Activated naive CD4-positive, alpha-beta T cell (primary cell): ENCODE measurements at regions not wholly inside any gene's neighbourhood (a gene's known extent, or its start where the extent isn't known, plus 50 kb on each side); places are given as distances from the start of the nearest gene placed in this dataset.

Source experiments
- DNase-seq, 4 experiments: peaks; one replicate each; lab custom pipeline; 2025; lab: John Stamatoyannopoulos, UW

DNA sequence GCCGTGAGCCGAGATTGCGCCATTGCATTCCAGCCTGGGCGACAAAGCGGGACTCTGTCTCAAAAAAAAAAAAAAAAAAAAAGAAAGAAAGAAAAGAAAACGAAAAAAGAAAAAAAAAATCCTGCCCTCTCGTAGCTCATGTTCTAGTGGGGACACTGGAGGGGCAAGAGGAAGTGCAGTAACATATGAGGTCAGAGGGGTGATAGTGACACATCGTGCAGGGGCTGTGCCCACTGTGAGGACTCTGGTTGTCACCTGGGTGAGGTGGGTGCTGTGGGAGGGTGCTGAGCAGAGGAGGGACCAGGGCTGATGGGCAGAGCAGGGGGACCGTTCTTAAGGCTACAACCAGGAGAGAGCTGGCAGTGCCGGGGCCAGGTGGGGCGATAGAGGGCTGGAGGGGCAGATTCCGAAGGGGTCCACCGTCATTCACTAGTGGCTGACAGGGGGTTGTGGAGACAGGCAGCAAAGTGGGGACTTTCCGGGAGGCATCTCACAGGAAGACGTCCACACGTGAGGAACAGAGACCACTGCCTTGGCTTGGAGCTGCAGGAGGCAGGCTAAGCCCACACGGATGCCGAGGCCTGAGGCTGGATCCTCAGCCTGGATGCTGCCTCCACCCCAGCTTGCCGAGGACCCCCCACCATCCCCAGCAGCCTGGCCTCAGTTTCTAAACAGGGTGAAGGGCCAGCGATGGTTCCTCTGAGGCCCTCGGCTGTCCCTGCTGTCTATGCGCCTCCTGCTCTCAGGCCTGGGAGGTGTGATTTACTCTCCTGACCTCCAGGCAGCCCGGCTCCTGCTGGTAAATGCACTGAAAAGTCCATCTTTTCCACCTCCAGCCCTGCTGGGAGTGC, 154.3 kb upstream of the IQSEC1 start:
- DNase-seq, result no peak

DNA sequence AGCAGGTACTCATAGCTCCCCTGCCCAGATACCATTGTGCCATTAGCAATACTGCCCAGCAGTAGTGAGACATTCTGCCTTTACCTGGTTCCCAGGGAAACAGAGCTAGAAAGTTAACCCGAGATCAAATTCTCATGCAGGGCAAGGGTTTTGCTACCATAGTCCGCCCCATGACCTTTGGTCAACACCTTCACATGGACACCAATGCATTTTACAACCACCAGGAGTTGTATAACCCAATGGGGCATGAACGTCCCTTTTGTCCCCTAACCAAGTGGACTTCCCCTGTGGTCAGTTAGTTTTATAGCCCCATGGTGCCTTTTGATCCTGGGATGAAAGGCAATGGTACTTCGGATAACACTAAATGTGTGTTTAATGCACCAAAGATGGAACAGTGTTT, 151.7 kb upstream of the IQSEC1 start:
- DNase-seq, result no peak

DNA sequence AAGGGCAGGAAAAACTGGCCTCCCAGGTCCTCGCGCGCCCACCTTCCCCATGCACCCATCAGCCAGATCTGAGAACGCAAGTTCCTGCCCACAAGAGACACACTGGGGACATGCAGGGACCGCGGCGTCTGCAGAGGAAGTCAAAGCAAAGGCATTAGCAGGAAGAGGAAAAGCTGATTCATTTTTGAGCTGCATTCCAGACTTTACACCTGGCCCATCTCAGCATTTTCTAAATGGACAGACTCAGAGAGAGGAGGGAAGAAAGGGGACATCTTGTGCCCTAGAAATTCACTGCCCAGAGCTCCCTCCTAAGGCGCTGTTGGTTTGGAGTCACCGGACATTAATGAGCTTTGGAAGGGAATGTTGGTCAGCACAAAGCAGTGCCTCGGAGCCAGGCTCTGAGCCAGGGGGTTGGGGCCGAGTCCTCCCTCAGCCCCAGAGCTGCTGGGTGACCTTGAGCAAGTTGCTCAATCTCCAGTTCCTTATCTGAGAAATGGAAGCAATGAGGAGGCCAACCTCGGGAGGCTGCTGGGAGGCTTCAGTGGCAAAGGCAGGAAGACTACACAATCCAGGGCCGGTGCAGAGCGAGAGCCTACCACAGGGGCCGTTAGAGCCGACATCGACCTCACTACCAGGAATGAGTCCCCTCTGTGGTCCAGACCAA, 150.5 kb upstream of the IQSEC1 start:
- DNase-seq, result no peak

DNA sequence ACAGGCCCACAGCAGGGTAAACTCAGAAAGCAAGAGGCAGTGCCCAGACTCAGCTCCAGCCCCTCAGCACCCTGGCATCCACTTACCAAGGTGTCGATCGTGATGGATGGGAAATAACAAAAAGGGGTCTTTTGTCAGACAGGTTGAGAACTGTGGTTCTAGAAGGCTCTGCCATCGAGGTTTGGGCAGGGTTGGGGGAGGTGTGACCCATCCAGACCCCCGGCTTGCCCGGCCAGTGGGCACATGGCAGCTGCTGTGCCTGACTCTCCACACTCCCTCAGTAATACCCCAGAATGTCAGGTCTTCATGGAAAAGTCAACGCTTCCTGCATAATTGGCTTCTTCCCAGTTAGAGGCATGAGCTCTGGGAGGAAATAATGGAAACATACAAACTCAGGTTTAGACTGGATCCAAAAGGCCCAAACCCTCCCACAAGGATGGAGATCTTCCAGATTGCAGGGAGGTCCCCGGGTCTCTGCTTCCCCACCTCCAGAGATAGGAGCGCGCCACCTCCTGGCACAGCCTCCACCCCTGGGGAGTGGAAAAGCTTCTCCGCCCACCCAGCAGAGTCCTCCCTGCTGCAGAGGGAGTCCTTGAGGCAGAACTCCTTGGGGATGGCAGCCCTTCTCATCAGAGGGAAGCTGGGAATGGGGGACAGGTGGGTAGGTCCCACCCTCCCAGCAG, 149.8 kb upstream of the IQSEC1 start:
- DNase-seq, result no peak

DNA sequence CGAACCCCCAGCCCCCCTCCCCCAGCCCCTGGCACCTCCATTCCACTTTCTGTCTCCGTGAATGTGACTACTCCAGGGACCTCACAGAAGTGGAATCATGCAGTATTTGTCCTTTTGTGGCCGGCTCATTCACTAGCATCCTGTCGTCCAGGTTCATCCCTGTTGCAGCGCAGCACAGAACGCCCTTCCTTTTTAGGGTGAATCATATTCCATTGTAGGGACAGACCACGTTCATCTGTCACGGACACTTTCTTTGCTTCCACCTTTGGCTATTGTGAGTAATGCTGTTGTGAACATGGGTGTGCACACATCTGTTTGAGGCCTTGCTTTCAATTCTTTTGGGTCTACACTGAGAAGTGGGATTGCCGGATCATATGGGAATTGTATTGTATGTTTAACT, 148.9 kb upstream of the IQSEC1 start:
- no peak for DNase-seq

DNA sequence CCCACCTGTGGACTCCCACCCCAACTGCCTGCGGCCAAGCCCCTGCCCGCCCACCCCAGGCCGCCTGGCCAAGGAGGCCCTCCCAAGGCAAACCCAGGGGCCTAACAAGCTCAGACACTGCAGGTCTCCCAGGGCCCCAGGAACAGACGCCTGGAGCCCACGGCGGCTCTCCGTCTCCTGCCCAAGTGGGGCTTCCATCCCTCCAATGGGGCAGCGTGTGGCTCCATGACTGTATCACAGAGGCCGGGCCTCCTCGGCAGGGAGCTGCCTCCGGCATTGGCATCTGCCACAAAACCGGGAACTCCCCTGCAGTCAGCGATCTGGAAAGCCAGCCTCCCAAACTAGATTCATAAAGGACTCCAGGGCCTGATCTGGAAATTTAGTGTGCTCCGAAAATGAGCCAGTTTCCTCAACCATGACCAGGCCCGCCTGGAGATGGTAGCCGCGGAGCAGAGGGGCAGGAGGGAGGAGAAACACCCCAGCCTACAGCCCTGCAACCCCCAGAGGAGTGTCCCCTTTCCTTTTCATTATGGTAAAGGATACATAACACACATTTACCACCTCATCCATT, 148.3 kb upstream of the IQSEC1 start:
- DNase-seq, result no peak

DNA sequence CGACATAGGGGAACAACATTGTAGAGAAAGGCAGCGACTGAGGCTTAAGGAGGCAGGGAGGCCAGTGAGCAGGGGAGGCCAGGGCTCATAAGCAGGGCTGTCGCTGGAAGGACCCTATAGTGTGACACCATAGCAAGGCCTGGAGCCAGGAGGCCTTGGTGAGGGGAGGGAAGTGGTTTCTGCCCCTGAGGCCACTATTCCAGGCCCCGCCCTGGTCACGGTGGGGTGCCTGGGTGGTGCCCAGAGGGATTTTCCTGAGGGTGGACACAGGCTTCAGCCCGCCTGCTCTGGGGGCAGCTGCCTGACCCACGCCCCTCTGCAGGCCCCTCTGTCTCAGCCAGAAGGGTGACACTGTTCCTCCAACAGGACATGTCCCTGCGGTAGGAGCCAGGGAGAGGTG, 147.8 kb upstream of the IQSEC1 start:
- no peak for DNase-seq

DNA sequence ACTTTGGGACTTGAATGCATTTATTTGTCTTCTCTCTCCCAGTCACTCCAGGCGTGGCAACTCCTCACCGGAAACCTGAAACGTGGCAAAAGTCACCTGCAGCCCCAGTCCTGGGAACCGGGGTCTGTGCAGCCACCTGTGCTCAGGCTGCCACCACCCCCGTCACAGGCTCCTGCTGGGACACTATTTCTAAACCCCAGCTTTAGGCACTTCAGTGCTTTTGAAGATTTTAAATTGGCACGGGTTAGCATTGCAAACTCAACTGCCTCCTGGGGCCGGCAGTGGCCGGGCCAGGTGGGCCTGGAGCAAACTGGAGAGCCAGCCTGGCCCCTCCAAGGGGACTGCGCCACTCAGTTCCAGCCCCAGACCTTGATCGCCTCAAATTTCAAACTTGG, 146.7 kb upstream of the IQSEC1 start:
- DNase-seq, result no peak

DNA sequence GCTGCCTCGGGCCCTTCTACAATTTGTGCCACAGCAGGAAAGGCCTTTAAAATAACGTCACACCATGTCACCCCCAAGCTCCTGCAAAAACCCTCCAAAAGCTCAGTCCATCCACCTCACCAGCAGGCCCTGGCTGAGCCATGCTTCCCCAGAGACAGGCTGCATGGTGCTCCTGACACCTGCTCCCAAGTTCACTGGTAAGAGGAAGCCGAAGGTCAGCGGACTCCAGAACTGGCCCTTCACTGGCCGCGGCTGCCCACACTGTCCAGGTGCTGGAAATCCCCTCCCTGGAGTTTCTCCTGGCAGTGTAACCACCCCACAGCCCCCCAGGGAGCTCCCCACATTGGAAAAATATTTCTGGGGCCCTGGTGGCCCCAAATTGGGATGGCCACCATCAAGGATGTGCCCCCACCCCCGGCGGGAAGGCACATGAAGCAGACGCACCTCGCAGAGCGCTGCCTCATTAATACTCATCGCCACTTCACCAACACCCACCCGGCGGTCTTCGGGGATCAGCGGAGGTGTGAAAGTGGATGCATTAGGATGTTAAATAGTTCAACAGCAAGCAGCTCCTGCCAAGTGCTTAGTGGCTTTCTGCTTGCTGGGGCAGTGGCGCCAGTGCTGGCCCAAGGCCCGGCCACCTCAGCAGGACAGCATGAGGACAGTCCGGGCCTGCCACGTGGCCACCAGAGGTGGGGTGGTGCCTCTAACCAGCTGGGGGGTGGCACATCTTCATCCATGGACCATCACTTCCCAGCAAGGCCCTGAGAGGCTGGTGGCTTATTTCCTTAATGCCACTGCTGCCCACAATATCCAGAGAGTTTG, 146.1 kb upstream of the IQSEC1 start:
- DNase-seq, result no peak

DNA sequence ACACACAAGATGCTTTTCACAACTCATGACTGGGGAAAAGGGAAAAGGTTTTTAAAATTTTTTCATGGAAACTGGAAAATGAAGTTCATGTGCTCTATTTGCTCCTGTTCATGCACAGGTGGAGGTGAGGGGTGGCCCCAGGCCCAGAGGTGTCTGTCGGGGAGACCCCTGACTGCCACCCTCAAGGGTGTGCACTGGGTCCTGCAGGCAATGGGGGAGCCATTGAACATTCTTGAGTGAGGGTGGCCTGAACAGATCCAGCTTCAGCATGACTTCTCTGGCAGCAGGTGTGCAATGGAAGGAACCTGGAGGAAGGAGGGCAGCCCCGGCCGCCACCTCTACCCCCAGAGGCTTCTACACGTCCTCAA, 145.3 kb upstream of the IQSEC1 start:
- DNase-seq, result no peak

DNA sequence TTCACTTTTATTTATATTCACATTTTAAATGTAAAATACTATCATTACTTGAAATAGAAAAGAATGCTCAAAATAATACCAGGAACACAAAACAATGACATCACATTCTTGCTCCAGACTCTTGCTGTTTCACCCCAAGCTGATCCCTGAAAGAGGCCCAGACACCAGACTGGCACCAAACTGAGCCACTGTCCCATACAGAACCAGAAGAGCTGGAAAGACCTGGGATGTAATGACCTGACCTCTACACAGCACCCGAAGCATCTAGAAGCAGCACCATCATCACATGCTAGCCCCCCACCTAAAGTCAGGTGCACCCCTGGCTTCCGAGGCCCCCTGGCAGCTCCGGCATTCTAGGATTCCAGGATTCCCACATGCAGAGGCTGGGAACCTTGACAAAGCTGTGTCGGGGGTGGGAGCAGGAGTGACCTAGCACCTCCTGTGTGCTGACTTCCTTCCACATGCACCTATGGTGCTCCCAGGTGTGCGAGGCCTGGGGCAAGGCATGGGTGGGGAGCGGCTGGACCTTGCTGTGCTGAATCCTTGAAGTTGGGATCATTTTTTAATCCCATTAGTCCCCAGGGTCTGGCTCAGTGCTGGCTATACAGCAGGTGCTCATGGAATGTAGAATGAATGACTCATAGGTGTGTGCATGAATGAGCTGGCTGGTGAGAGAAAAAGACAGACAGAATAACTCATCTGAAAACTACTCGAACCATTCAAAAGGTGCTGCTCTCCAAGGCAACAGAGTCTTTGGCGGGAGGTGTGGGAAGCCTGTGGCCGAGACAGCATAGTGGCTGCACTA, 144.7 kb upstream of the IQSEC1 start:
- DNase-seq, result no peak

DNA sequence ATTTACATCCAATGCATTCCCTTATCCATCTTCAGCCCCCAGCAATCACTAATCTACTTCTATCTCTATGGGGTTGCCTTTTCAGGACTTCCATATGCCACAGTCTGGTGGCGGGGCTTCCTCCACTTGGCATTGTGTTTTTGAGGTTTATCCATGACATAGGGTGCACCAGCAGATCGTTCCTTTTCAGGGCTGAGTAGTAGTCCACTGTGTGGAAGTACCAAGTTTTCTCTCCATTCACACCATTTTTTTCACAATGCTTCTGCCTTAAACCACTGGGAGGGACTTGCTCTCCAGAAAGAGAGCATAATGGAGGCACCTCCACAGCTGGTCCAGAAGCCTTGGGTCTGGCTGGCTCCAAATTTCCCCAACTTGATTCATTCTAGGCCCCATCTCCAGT, 144.0 kb upstream of the IQSEC1 start:
- no peak for DNase-seq

DNA sequence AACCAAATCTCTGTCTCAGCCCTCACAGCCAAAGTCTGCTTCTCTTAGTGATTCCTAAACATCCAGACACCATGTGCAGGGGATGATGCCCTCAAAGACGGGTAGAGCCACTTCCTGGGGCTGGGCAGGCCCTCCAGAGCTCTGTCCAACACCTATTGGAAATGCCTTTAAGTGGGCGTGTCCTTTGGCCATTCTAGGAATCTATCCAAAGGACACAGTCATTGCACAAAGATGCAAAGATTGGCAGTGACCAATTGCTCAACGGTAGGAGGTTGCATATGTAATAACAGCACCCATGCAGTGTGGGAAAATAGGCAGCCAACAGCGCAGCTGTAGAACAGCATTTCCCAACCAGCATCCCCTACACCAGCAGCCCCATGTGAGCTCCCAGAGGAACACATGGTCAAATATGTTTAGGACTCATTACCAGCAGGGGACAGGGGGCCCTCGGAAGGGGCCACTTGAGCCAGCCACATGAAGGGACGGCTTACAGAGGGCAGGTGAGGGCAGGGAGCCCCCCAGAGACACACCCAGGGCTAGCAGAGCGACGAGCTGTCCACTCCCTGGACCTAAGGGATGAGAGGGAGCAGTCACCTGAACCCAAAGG, 142.8 kb upstream of the IQSEC1 start:
- DNase-seq, result no peak

DNA sequence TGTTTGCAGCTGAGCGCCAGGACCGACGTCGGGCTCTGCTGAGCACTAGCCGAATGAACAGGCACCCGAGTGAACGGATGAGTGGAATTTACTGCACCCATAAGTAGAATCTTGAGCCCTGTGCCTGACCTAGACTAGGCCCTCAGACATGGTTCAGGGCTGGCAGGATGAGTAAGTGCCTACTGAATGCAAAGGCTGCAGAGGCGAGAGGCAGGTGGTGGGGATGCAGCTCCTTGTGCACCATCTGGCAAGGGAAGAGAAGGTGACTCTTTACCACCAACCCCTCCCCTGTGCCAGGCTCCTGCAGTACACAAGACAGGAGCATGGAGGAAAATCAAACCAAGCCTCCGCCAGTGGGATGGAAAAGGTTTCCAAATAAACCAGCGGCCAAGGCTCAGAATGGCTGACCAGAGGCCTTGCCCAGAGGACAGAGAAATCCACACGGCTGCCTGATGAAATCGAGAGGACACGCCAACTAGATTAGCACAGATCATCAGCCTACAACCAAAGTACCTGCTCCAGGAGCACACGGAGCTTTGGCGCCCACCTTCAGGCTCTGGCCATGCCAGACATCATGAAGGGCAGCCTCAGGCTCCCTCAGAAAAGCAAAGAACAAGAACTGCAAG, 141.7 kb upstream of the IQSEC1 start:
- no peak for DNase-seq

DNA sequence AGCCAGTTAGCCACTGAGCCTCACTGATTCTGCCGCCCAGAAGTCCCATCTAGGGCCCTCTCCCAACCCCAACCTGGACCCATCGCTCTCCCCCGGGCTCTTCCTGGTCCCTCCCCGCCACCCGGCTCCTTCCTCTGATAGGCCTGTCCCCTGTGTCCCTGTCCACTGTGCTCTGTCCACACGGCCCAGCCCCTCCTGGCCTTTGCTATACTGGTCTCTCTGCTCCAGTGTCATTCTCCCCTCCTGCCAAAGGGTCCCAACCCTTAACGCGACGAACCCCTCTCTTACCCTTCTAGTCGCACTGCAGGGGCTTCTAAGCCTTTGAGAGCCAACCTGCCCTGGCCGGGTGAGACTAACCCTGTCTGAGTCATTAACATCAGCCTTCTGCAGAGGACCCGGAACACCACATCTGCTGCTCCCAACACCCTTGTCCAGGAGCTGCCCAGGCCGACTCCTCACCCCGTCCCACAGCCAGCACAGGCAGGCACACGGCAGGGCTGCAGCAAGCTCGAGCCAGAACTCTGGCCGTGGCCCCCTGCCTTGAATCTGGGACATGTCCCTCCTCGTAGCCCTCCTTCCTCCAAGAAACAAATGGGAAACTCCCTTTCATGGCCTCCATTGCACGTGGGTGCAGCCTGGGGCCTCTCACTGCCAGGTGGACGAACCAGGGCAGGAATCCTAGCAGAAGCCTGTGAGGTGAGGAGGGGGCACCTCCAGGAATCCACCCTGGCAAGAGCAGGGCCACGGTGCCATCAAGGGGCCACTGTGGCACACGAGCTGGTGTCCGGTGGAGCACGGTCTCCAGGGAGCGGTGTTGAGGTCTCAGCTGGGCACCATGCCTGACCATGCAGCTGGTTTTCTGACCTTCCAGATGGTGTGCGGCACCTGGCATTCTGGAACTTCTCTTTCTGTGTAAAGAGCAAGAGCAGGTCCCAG, 140.9 kb upstream of the IQSEC1 start:
- DNase-seq, result no peak

DNA sequence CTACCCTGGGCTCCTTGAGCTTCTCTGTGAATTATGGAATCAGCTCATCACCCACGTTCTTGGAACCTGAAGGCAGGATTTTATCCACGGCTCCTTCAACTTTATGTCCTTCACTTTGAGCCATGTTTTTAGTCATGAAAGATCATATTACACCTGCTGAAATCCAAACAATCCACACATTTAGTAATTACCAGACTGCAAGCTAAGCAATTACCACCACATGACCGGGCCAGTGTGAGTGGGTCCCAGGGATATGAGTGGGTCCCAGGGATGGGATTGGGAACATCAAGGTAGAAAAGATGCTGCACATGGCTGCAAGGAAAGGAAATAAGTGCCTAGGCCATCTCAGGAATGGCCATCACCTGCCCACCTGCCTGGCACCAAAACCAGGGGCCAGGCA, 140.3 kb upstream of the IQSEC1 start:
- no peak for DNase-seq

DNA sequence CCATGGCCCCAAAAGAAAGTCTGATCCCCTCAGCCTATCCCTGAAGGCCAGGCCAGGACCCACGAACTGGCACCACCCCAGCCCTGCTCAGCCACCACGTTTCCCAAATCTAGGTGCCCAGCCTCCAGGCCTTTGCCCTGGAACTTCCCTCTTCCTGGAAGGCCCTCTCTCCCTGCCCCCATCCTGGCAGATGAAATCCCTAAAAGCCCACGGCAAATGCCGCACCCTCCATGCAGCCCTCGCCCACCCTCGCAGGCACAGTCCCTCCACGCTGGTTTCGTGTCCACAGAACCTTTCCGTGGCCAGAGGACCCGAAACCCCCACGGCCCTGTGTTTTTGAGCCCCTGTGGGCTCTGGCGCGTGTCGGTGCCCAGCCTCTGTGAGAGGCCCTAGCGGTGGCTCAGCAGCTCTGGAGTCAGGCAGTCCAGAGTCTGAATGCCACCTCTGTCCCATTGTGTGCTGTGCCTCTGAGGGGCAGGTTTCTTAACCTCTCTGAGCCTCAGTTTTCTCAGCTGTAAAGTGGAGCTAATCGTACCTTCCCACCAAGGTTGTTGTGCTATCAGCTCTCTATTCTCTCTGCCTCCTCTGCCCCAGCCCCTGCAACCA, 138.5 kb upstream of the IQSEC1 start:
- DNase-seq, result no peak

DNA sequence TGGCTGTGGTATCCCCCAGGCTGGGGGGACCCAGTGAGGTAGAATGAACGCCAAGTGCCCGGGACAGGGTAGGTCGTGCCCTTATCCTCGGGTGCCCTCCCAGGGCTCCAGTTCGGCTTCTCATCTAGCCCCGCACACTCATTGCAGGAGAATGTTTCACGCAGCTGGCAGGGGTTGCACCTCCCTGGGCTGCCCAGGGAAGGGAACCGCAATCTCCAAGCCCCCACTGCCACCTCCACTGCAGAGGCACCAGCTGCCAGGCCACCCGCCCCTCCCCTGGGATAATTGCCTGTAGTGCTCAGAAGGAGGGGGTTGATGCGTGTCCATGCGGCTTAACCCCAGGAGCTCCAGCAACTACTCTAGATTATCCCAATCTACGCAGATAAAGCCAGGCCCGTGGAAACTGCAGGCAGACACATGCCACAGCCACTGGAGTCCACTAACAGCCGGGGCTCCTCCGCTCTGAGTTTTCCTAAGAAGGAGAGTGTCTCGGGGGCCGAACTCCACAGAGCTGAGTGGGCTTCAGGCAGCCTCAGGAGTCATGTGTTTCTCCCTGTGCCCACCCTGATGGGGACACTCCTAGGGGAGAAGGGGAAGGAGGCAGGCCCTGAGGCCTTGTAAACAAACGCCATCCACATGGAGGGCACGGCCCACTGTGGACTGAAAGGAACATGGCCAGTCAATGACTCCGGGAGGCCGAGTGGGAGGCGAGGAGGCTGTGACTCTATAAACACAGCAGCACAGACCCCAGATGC, 137.2 kb upstream of the IQSEC1 start:
- no peak for DNase-seq
